ENCODE measurements at regions not wholly inside any gene's neighbourhood (a gene's known extent, or its start where the extent isn't known, plus 50 kb on each side); places are given as distances from the start of the nearest gene placed in this dataset.

- Mint-ChIP-seq H3K4me3 (no peak overlapping the region), H3K4me1 (ENCODE audit: low read depth) (no peaks in the 10 kb centered on the region), H3K36me3 (ENCODE audit: low read depth) (no peaks in the 10 kb centered on the region), H3K9me3 (no peaks in the 10 kb centered on the region), H3K27me3 (no peaks in the 10 kb centered on the region), H3K27ac (no peak overlapping the region)
- Histone ChIP-seq H3K4me3 (ENCODE audit: low read length) (no peak overlapping the region), H3K4me1 (ENCODE audit: insufficient read depth, low read length) (no peaks in the 10 kb centered on the region), H3K36me3 (ENCODE audit: insufficient read depth, low read length) (no peaks in the 10 kb centered on the region), H3K9me3 (ENCODE audit: control insufficient read depth in 1 of 2, insufficient read depth in 1 of 2, low read length in 2 of 2) (no peaks in the 10 kb centered on the region), H3K27ac (ENCODE audit: low read depth in 1 of 2, low read length in 2 of 2) (no peak overlapping the region), H3K27me3 (ENCODE audit: control insufficient read depth in 1 of 2, insufficient read depth in 2 of 2, low read length in 2 of 2) (no peaks in the 10 kb centered on the region)
- ATAC-seq (ENCODE audit: poor library complexity) (no peak), DNase-seq (no peak)
- CTCF ChIA-PET: no interaction called here
- POLR2A ChIA-PET: no interaction called here
- no peak for TF ChIP-seq CTCF (IDR thresholded peaks at IDR 0.05)
- intact Hi-C loops (cut with DNase I, micrococcal nuclease): no loop called here
These were observed 250.9 kb downstream of the SIPA1L2 start for GRCh38 chr1:232379063-232379434.

GRCh38 chr1:232378266-232379062 lies 251.5 kb downstream of the SIPA1L2 start:
- Mint-ChIP-seq H3K27ac (no peak overlapping the region), H3K4me1 (ENCODE audit: low read depth) (no peaks in the 10 kb centered on the region), H3K4me3 (no peak overlapping the region), H3K27me3 (no peaks in the 10 kb centered on the region), H3K9me3 (no peaks in the 10 kb centered on the region), H3K36me3 (ENCODE audit: low read depth) (no peaks in the 10 kb centered on the region)
- Histone ChIP-seq H3K36me3 (ENCODE audit: insufficient read depth, low read length) (no peaks in the 10 kb centered on the region), H3K4me1 (ENCODE audit: insufficient read depth, low read length) (no peaks in the 10 kb centered on the region), H3K4me3 (ENCODE audit: low read length) (no peak overlapping the region), H3K9me3 (ENCODE audit: control insufficient read depth in 1 of 2, insufficient read depth in 1 of 2, low read length in 2 of 2) (no peaks in the 10 kb centered on the region), H3K27ac (ENCODE audit: low read depth in 1 of 2, low read length in 2 of 2) (no peak overlapping the region), H3K27me3 (ENCODE audit: control insufficient read depth in 1 of 2, insufficient read depth in 2 of 2, low read length in 2 of 2) (no peaks in the 10 kb centered on the region)
- intact Hi-C loops (cut with DNase I, micrococcal nuclease): no loop called here
- no peak for DNase-seq
- no peak for TF ChIP-seq CTCF (IDR thresholded peaks at IDR 0.05)
- ChIA-PET POLR2A (no interaction called here), CTCF (no interaction called here)
- ATAC-seq (ENCODE audit: poor library complexity): no peak

- Mint-ChIP-seq H3K36me3 (ENCODE audit: low read depth) (no peaks in the 10 kb centered on the region), H3K27me3 (no peaks in the 10 kb centered on the region), H3K27ac (no peak overlapping the region), H3K4me3 (no peak overlapping the region), H3K9me3 (no peaks in the 10 kb centered on the region), H3K4me1 (ENCODE audit: low read depth) (no peaks in the 10 kb centered on the region)
- DNase-seq (no peak), ATAC-seq (ENCODE audit: poor library complexity) (no peak)
- H3K9me3 ChIP-seq (ENCODE audit: control insufficient read depth in 1 of 2, insufficient read depth in 1 of 2, low read length in 2 of 2): no peaks in the 10 kb centered on the region
- no peaks in the 10 kb centered on the region for H3K27me3 ChIP-seq (ENCODE audit: control insufficient read depth in 1 of 2, insufficient read depth in 2 of 2, low read length in 2 of 2)
- no peak overlapping the region for H3K27ac ChIP-seq (ENCODE audit: low read depth in 1 of 2, low read length in 2 of 2)
- no peak for TF ChIP-seq CTCF (IDR thresholded peaks at IDR 0.05)
- no peaks in the 10 kb centered on the region for H3K4me1 ChIP-seq (ENCODE audit: insufficient read depth, low read length)
- CTCF ChIA-PET: no interaction called here
- H3K4me3 ChIP-seq (ENCODE audit: low read length): no peak overlapping the region
- POLR2A ChIA-PET: no interaction called here
- intact Hi-C loops (cut with DNase I, micrococcal nuclease): no loop called here
- H3K36me3 ChIP-seq (ENCODE audit: insufficient read depth, low read length): no peaks in the 10 kb centered on the region
These were observed 252.5 kb downstream of the SIPA1L2 start for GRCh38 chr1:232377494-232377770.
